Fibroblast of skin of left quadriceps (primary cell): ENCODE measurements at regions not wholly inside any gene's neighbourhood (a gene's known extent, or its start where the extent isn't known, plus 50 kb on each side); places are given as distances from the start of the nearest gene placed in this dataset.

Experiments used
- DNase-seq, 2 experiments: peaks; one replicate each; pipeline ENCODE4 v3.0.0-alpha.2; 2013; ENCODE audit warnings: low read depth in 2 of 2

- no peak for DNase-seq
Measured at GRCh38 chr9:89863141-89863540, 258.3 kb downstream of the GADD45G start.

- no peak for DNase-seq
Measured at GRCh38 chr9:89863837-89864236, 259.0 kb downstream of the GADD45G start.

GRCh38 chr9:89864257-89864656 is 259.4 kb downstream of the GADD45G start:
- DNase-seq, result no peak

GRCh38 chr9:89864731-89865130 is 259.9 kb downstream of the GADD45G start:
- DNase-seq, result no peak

GRCh38 chr9:89865357-89865756 is 260.5 kb downstream of the GADD45G start:
- no peak for DNase-seq

GRCh38 chr9:89865981-89866380 is 261.2 kb downstream of the GADD45G start:
- no peak for DNase-seq

GRCh38 chr9:89866701-89867100 is 261.9 kb downstream of the GADD45G start:
- no peak for DNase-seq

GRCh38 chr9:89868100-89868499 is 263.3 kb downstream of the GADD45G start:
- no peak for DNase-seq

GRCh38 chr9:89869793-89870580 is 265.2 kb downstream of the GADD45G start:
- DNase-seq, result no peak

GRCh38 chr9:89871871-89872331 is 267.1 kb downstream of the GADD45G start:
- no peak for DNase-seq

GRCh38 chr9:89872426-89872912 is 267.7 kb downstream of the GADD45G start:
- DNase-seq, result no peak

- no peak for DNase-seq
Measured at GRCh38 chr9:89872913-89873707, 268.3 kb downstream of the GADD45G start.

- no peak for DNase-seq
Measured at GRCh38 chr9:89873801-89874200, 269.0 kb downstream of the GADD45G start.

GRCh38 chr9:89874351-89875321 is 269.8 kb downstream of the GADD45G start:
- DNase-seq, result no peak

- DNase-seq, result no peak
Measured at GRCh38 chr9:89877051-89878002, 272.5 kb downstream of the GADD45G start.

- no peak for DNase-seq
Measured at GRCh38 chr9:89878003-89878411, 273.2 kb downstream of the GADD45G start.

- DNase-seq, result no peak
Measured at GRCh38 chr9:89878687-89879086, 273.9 kb downstream of the GADD45G start.

- no peak for DNase-seq
Measured at GRCh38 chr9:89879276-89879675, 274.5 kb downstream of the GADD45G start.

- DNase-seq, result no peak
Measured at GRCh38 chr9:89879701-89880100, 274.9 kb downstream of the GADD45G start.

- no peak for DNase-seq
Measured at GRCh38 chr9:89880161-89880560, 275.3 kb downstream of the GADD45G start.
